GM13977 (cell line): ENCODE measurements at regions not wholly inside any gene's neighbourhood (a gene's known extent, or its start where the extent isn't known, plus 50 kb on each side); places are given as distances from the start of the nearest gene placed in this dataset.
"Not testable (repeated sequence)": the region's sequence is repeated elsewhere in the genome, so short reads cannot be mapped to it uniquely, and the experiment has no call there.

Experiments
- DNase-seq: peaks from one replicate; pipeline ENCODE4 v3.0.0; 2012; ENCODE audit warnings: low spot score
- in situ Hi-C: fragments of 300-500 bp; cut with MboI; formaldehyde crosslinking; loops from one replicate; pipeline ENCODE4 v1.12.0; 2022; ENCODE audit warnings: low sequenced_read_pairs, low pct_unique_long_range_greater_than_20kb, mixed read lengths, inconsistent platforms; ENCODE audit not compliant: unreplicated experiment
- TF ChIP-seq, protein P1 (sequence below): IDR thresholded peaks from 2 replicates; pipeline ENCODE4 v1.5.1; 2012; ENCODE audit warnings: mild to moderate bottlenecking, control low read depth; ENCODE audit not compliant: insufficient read depth; ENCODE audit errors: extremely low read depth, missing control alignments

DNA sequence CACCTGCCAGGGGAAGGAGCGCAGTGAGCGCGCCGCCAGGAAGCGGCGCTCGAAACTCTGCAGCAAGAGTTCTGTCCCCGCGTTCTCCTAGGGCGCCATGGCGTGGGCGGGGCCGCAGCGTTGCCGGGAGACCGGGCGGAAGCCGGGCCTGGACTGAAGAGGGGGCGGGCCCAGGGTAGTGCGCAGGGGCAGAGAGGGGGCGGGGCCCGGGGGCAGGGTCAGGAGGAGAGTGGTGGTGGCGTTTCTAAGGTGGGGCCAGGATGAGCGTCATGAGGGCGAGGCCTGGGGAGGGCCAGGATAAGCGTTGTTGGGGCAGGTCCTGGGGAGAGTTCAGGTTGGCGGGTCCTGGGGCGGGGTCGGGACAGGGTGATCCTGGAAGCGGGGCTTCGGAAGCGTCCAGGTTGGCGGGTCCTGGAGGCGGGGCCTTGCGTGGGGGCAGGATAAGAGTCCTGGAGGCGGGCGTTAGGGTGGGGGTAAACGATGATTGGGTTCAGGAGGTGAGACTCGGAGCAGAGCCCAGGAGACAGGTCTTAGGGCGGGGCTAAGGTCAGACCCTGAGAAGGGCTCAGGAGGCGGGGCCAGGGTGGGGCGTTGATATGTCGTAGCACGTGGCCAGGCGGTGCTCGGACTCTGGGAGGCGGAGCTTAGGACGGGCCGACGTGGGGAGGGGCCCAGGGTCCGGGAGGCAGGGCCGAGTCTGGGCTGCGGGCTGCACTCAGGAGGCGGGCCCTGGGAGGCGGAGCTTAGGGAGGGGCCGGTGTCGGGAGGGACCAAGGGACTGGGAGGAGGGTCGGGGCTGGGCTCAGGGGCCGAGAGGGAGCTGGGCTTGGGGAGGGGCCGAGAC is 189.4 kb downstream of the ADRA2C start:
- in situ Hi-C loops = not testable (repeated sequence)
- TF ChIP-seq, protein P1, sequence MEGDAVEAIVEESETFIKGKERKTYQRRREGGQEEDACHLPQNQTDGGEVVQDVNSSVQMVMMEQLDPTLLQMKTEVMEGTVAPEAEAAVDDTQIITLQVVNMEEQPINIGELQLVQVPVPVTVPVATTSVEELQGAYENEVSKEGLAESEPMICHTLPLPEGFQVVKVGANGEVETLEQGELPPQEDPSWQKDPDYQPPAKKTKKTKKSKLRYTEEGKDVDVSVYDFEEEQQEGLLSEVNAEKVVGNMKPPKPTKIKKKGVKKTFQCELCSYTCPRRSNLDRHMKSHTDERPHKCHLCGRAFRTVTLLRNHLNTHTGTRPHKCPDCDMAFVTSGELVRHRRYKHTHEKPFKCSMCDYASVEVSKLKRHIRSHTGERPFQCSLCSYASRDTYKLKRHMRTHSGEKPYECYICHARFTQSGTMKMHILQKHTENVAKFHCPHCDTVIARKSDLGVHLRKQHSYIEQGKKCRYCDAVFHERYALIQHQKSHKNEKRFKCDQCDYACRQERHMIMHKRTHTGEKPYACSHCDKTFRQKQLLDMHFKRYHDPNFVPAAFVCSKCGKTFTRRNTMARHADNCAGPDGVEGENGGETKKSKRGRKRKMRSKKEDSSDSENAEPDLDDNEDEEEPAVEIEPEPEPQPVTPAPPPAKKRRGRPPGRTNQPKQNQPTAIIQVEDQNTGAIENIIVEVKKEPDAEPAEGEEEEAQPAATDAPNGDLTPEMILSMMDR = peak; percentile 10
- peak; percentile 89 for DNase-seq

DNA sequence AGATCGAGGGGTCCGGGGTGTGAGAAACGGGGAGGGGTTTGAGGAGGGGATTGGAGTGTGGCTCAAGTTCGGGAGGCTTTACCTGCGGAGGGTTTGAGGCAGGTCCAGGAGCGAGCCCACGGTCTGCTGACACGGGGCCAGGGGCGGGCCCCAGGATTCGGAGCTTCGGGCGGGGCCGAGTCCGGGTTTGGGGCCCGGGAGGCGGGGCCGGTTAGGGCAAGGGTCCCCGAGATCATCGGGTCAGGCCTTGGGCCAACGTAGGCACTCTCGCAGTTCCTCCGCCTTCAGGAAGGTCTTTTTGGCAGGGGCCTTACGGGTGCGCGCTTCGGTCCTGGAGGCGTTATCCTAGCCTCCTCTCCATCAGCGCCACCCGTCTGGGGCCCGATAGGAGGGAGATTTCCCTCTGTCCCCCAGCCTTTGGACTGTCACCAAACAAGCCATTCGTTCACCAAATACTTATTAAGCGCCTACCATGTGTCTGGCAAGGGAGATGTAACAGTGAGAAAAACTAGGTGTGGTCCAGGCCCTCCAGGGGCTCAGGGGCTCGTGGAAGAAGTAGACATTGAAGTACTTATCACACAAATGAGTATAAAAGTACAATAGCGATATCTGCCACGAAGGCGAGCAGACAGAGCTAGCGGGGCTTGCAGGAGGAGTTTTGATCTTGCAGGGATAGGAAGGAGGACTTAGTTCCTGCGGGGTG is 190.1 kb downstream of the ADRA2C start:
- in situ Hi-C loops = not testable (repeated sequence)

DNA sequence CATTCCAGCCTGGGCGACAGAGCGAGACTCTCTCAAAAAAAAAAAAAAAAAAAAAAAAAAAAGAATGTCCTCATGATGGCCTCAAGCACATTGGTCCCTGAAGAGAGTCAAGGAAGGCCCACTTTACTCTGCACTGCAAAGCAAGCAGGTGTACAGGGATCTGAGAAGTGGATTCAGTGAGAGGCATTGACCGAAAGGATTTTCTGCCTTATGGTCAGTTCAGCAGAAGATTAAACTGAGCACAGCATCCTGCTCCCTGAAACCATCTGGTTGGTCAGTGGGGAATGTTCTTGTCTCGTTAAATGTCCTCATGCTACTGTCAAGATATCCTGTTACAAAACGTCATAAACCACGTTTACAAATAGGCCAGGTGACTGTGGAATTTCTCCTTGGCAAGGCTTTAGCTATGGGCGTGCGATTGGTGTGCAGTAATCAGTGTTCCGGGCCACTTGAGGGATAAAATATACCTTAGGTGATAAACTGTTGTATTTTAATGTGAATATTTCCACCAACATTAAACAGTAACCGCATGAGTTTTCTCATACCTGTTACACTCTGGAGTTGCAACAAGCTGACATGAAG is 195.0 kb downstream of the ADRA2C start:
- DNase-seq, in situ Hi-C loops: not testable (repeated sequence)

More for the DNA sequence above, 190.1 kb downstream of the ADRA2C start:
- not testable (repeated sequence) for DNase-seq

DNA sequence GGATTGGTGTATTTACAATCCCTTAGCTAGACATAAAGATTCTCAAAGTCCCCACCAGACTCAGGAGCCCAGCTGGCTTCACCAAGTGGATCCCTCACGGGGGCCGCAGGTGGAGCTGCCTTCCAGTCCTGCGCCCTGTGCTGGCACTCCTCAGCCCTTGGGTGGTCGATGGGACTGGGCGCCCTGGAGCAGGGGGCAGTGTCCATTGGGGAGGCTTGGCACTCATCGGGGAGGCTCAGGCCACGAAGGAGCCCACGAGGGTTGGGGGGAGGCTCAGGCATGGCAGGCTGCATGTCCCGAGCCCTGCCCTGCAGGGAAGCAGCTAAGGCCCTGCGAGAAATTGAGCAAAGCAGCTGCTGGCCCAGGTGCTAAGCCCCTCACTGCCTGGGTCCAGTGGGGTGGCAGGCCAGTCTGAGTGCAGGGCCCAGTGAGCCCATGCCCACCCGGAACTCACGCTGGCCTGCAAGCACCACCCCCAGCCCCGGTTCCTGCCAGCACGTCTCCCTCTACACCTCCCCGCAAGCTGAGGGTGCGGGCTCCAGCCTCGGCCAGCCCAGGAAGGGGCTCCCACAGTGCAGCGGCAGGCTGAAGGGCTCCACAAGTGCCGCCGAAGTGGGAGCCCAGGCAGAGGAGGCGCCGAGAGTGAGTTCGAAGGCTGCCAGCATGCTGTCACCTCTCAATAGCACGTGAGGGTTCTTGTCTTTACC is 198.5 kb downstream of the ADRA2C start:
- DNase-seq, in situ Hi-C loops: not testable (repeated sequence)

DNA sequence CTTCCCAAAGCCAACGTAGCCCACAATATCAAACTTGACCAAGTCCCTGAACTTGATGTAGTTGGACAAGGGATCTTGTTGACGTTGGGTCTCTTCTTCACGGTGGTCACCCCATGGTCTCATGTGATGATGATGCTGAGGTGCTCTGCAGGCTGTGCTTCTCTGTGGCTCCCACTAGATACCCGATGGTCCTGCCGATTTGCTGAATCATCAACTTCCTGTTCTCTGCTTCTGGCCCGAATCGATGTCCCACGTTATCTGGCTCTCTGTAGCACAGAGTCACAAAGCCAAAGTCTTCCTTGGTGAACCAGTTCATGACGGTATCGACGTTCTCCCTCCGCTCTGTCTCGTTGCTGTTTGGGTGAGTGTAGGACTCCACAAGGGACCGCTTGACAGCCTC is 201.0 kb downstream of the ADRA2C start:
- in situ Hi-C loops, DNase-seq: not testable (repeated sequence)

DNA sequence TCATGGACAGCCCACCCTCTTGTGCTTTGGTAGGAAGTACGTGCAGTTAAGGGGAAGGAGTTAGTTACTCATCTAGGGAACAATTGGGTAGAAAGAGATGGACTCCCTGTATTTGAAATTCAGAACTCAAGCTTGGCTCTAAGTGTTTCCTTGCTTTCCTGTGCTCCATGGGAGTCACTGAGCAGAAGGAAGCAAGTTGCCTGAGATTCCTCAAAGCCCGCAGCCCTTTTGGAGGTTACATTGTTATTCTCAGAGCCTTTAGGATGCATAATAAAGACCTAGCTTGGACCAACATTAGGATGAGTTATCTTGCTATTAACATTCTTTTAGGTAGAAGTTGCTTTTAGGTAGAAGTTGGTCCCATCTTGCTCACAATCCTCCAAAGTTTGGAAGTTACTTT is 206.4 kb downstream of the ADRA2C start:
- DNase-seq, in situ Hi-C loops: not testable (repeated sequence)

DNA sequence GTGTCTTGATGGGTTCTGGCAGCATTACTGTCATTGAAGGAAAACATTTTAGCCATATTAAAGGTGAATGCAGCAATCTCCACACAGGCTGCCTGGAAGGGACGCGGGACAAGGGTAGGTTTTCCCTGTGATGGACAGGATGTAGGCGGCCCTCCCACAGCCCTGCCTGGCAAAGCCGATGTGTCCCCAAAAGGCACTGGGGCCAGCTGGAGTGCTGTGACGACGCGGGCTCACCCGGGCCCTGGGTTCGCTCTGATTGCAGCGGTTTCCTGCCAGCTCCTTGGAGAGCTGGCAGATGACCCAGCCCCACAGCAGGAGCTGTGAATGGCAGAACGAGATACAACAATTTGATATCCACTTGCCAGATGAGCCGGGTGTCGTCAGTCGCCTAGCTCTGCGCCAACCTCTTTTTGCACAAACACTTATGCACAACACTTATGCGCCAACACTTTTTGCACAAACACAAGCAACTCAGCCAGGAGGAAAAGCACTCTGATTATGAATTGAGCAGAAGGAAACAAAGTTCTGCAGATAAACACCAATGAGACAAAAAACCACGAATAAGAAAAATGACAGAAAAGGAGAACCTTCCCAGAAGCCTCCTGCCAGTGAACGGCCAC is 207.5 kb downstream of the ADRA2C start:
- DNase-seq, in situ Hi-C loops: not testable (repeated sequence)

DNA sequence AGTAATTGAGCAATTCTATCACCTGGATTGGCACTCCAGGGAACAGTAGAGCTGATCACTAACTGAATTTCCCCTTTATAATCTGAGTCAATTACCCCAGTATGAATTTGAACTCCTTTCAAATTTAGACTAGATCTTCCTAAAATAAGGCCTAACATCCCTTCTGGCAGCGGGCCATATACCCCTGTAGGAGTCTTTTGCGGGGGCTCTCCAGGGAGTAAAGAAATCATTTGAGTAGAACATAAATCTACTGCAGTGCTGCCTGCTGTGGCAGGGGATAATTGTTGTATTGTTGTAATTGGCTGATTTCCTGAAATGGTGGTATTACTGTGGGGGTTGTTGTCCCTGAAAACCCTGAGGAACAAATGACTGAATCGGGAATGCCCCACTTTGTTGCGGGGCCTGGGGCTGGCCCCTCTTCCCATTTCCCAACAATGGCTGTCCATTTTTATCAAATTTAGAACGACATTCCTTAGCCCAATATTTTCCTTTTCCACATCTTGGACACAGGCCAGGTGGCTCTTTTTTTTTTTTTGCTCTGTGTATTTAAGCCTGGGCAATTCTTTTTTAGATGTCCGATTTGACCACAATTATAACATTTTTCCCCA is 217.4 kb downstream of the ADRA2C start:
- in situ Hi-C loops, DNase-seq: not testable (repeated sequence)

DNA sequence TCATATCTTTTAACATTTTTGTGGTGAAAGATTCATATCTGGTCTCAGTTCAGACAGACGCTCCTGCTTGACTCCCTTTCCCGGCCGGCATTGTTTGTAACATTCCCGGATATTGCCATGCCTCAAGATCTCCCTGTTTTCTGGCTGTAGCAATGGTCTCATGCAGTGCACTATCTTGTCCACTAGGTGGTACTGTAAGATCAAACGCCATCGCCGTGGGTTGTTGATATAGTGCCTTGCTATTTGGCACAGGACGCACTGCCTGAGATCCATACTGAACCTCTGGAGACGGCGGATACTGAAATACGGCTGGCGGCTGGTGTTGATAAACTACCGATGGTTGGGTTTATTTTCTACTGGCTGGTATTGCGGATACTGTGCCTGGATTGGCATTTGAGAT is 218.6 kb downstream of the ADRA2C start:
- in situ Hi-C loops = not testable (repeated sequence)

DNA sequence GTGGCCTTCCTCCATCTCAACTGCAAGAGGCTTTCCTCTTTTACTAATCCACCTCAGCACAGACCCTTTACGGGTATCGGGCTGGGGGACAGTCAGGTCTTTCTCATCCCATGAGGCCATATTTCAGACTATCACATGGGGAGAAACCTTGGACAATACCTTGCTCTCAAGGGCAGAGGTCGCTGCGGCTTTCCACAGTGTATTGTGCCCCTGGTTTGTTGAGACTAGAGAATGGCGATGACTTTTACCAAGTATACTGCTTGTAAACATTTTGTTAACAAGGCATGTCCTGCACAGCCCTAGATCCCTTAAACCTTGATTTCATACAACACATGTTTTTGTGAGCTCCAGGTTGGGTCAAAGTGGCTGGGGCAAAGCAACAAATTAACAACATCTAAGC is 220.2 kb downstream of the ADRA2C start:
- in situ Hi-C loops, DNase-seq: not testable (repeated sequence)

More for the DNA sequence above, 218.6 kb downstream of the ADRA2C start:
- DNase-seq = not testable (repeated sequence)

DNA sequence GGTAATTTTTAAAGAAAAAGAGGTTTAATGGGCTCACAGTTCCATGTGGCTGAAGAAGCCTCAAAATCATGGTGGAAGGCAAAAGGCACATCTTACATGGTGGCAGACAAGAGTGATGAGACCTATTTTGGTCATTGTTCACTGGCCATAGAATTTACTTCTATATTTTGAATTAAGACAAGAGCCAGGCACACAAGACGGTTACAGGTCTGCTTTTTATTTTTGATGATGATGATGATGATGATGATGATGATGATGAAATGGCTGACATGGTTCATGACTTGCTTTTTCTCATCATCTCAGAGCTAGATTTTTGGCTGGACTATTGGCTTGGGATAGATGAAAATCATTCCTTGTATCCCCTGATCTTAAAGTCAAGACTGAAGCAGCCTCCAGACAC is 229.3 kb downstream of the OTOP1 start:
- DNase-seq, in situ Hi-C loops: not testable (repeated sequence)

DNA sequence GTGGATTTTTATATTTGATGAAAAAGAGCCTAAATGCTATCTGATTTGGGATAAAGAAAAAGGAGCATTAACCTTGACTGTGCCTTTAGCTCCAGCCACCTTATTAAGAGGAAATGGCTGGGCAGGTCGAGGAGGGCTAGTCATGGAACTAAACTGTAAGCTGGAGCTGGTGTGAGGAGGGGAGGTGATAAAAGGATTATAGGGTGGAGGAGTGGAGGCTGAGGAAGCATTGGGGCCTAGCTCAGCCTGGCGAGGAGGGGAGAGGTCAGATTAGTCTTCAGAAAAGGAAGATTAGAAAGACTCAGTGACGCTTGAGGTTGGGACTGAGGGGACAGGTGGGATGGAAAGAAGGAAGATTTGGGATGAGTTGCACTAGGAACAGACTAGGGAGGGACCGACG is 222.7 kb downstream of the OTOP1 start:
- DNase-seq, in situ Hi-C loops: not testable (repeated sequence)

DNA sequence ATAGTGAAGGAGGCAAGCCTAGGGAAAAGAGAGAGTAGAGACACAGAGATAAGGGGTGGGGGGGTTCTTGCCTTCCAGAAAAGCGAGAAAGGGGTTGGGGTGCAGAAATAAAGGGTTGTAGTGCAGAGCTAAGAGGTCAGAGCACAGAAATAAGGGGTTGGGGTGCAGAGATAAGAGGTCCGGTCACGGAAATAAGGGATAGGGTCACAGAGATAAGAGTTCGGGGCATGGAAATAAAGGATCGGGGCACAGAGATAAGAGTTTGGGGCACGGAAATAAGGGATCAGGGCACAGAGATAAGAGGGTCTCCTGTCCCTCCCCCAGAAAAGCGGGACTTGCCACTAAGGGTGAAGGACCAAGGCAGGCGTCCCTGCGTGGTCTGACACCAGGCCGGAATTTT is 222.0 kb downstream of the OTOP1 start:
- DNase-seq, in situ Hi-C loops: not testable (repeated sequence)

DNA sequence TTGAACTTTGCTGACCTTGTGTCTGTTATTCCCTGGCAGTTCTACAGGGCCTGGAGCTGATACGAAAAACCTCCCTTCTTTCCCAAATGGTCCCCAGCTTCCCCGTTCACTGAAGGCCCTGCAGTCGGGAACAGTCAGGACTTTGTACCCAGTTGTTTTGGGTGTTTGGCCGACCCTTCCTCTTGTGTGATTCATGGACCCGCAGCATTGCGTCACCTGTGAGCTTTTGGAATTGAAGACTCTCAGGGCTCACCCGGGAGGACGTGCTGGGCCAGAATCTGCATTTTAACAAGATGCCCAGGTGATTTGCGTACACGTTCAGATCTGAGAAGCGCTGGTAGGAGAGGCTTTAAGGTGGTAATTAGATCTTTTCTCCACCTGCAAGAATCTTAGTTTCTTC is 220.4 kb downstream of the OTOP1 start:
- DNase-seq, in situ Hi-C loops: not testable (repeated sequence)

DNA sequence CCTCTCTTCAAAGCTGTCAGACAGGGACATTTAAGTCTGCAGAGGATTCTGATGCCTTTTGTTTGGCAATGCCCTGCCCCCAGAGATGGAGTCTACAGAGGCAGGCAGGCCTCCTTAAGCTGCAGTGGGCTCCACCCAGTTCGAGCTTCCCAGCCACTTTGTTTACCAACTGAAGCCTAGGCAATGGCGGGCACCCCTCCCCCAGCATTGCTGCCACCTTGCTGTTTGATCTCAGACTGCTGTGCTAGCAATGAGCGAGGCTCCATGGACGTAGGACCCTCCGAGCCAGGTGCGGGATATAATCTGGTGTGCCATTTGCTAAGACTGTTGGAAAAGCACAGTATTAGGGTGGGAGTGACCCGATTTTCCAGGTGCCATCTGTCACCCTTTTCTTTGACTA is 207.7 kb downstream of the OTOP1 start:
- in situ Hi-C loops = not testable (repeated sequence)

DNA sequence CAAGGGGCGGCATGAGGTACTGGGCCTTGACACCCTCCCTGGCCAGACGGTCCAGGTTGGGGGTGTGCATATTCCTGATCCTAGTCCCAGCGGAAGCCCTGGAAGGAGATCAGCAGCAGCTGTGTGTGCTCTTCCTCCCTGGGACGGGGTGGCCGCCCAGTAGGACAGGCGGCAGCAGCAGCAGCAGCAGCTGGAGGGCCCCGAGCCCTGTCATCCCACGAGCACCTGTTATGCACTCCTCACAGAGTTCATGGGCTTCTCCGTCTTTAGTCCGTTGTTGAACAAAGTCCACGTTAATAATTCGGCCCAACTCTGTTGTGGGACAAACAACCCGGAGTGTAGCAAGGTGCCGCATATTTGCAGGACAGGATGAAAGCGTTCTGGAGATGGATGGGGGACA is 205.6 kb downstream of the OTOP1 start:
- DNase-seq, in situ Hi-C loops: not testable (repeated sequence)

More for the DNA sequence above, 207.7 kb downstream of the OTOP1 start:
- not testable (repeated sequence) for DNase-seq
